Activated CD4-positive, alpha-beta T cell treated with anti-CD3 and anti-CD28 coated beads, Interleukin-2, Interleukin-4, amounts not matched to agents 100 ng/mL and 50 ng/mL, durations not matched to agents 16 hours and 8 hours (primary cell): ENCODE measurements at regions not wholly inside any gene's neighbourhood (a gene's known extent, or its start where the extent isn't known, plus 50 kb on each side); places are given as distances from the start of the nearest gene placed in this dataset.

ENCODE experiments used
- DNase-seq: peaks from one replicate; pipeline ENCODE4 v3.0.0-alpha.2; 2020; ENCODE audit warnings: low spot score

DNA sequence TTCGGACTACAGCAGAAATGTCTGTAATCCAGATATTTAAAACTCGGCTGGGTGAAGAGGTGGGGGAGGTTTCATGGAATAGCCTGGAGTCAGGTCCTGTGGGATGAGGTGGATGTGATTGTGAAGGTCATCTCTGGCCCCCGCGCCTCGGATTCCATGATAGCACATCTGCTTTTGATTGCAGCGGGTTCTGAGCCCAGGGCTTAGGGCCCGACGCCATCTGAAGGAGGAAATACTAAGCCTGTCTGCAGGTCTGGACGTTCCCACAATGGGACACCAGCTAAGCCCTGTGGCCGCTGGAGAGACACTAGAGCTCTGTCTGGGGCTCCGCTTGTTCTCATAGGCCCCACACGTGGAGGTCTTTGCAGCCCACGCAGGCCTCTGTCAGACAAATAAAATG is 328.7 kb downstream of the CXCL12 start:
- no peak for DNase-seq

- DNase-seq, result no peak
Observed at GRCh38 chr10:44054046-44054445, 330.9 kb downstream of the CXCL12 start.

- no peak for DNase-seq
Observed at GRCh38 chr10:44053391-44053790, 331.5 kb downstream of the CXCL12 start.

- no peak for DNase-seq
Observed at GRCh38 chr10:44051584-44052385, 333.1 kb downstream of the CXCL12 start.

DNA sequence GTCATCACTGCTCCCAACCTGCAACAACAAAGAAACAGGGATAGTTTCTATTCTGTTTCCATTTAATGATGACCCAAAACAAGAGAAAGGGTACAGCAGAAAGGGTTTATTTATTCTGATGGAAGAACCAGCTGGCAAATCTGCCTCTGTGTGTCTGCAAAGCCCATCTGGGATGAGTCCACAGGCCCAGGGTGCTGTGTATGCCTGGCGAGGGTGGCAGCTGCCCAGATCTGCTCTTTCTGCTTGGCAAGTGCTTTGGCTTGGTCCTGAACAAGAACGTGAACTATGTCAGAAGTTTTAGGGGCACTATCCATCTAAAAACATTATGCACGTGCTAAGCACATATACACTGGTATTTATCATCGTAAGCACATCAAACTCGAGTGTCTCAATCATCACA is 333.8 kb downstream of the CXCL12 start:
- DNase-seq, result no peak

GRCh38 chr10:44049301-44050015 is 335.4 kb downstream of the CXCL12 start:
- no peak for DNase-seq

- no peak for DNase-seq
Observed at GRCh38 chr10:44047361-44047760, 337.5 kb downstream of the CXCL12 start.

DNA sequence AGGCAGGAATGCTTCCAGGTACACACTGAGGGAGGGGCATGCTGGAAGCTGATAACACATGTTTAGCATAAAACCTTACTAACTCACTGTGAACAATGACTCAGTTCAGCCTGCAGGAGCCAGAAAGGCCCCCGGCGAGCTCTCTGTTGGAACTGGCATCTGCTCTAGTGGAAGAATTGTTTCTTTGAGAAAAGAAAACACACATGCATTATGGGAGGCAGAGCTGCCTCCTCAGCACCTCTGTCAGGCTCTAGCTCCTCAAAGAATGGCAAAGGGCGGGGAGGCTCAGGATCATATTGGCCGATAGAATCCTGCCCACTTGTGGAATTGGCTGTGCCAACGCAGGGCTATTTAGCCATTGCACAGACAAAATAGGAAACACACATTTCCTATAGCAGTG is 338.3 kb downstream of the CXCL12 start:
- DNase-seq, result no peak

- DNase-seq, result no peak
Observed at GRCh38 chr10:44045020-44045419, 339.9 kb downstream of the CXCL12 start.

DNA sequence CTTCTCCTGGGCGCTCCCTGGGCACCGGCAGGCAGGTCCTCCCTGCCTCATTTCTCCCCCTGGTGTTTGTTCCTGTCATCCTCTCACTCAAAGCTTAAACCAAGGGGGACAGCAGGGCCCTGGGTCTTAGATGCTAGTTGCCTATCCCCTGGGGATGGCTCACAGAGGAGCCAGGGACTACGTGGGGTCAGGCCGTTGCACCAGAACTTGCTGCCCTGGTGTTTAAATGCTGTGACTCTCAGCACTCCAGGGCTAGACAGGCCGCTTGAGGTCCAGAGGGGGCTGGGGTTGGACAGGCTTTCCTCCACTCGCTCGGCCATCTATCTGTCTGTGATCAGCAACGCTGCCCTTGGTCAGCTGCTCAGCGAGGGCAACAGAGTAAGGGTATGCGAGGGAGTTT is 340.3 kb downstream of the CXCL12 start:
- DNase-seq, result no peak

DNA sequence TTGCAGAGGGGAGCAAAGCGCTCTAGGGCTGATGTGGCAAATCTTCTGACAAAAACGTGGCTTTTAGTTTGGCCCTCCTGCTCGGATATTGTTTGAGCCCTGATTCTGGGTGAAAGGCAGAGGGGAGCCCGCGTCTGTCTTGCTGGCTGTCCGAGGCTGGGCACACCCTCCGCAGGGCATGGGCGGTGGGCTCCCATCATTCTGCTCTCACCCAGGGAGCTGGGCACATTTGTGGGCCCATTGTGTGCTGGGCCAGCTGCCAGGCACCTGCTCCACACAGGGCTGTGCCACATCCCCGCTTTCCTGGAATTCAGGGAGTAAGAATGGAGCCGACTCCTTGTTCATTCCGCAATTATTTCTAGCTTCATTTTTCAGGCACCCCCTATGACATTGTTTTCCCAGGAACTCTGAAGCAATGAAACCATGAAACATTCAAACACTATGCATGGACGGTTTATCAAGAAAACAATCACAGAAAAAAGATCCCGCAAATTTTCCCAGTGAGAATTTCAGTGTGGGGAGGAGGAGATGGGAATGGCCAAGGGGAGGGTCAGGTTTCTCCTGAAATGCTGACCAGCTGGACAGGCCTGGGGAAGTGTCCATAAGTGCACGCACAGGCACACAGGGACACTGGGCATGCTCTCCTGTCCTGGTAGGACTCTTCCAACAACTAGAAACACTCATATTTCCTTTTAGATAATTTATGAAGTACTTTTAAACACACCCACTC is 341.1 kb downstream of the CXCL12 start:
- DNase-seq, result no peak

DNA sequence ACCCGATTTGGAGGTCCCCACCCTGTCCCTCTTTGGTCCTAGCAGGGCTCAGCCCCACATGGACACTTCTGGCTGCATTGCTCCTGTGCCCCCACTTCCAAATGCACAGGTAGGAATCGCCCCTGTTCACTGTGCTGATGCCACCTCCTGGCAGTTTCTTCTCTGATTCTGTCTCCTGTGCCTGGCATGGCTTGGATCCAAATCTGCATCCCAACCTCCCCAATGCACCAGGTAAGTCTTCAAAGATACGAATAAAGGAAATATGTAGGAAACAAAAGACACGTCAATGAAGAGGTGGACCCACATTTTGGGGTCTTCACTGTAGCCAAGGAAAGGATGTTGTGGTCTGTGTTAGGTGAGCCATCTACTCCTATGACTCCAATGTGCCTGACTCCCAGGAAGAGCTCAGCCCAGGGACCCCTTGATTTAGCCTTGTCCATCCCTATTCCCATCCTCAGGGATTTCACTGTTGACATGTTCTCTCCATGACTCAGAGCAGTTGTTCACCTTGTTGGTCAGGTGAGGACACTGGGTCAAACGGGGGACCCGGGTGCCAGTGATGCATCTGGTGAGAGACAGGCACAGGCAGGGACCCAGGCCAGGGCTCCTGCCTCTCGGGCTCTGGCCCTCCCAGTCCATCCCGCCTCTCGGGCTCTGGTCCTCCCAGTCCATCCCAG is 341.8 kb downstream of the CXCL12 start:
- no peak for DNase-seq

DNA sequence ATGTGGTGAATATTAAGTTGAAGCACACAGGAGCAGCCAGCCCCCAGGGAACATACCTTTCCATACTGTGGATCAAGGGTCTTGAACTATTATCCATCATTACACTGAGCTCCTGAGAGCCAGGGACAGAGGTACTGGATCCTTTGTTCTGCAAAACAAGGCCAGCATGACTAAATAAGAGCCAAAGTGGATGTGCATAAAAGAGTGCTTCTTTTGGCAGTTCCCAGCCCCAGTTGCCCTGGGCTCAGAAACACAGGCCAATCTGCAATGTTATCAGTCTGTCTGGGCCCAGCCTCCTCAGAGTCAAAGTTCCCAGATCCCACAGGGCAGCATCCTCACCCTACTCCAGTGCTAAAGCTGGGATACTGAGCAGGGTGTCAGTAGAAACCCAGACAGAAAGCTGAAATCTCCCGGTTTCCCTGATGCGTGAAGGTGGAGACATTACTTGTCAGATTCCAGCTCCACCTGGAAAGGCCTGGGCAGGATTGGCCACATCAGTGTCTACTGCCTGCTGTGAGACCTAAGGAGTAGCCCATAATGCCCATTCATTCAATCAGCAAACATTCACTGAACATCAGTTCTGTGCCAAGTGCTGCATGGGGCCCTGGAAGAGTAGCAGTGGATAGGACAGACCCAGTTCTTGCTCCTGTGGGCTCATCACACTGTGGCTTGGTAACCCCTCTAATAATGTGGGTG is 342.7 kb downstream of the CXCL12 start:
- DNase-seq, result no peak

- DNase-seq, result no peak
Observed at GRCh38 chr10:44039599-44039998, 345.3 kb downstream of the CXCL12 start.

DNA sequence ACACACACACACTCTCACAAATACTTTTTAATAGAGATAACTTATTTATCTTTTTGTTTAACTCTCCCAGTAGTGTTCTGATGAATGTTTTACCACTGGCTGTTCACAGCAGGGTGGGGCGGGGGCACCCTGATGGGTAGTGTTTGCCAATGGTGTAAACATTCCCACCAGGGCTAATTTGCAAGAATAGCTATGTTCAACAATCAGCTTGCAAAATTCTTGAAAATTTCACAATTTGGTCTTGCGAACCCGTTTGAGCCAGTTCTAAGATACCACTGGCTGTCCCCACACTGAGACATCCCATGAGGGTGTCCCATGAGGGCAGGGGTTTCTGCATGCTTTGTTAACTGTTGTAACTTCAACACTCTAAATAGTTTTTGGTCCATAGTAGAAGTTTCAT is 348.5 kb downstream of the CXCL12 start:
- no peak for DNase-seq

DNA sequence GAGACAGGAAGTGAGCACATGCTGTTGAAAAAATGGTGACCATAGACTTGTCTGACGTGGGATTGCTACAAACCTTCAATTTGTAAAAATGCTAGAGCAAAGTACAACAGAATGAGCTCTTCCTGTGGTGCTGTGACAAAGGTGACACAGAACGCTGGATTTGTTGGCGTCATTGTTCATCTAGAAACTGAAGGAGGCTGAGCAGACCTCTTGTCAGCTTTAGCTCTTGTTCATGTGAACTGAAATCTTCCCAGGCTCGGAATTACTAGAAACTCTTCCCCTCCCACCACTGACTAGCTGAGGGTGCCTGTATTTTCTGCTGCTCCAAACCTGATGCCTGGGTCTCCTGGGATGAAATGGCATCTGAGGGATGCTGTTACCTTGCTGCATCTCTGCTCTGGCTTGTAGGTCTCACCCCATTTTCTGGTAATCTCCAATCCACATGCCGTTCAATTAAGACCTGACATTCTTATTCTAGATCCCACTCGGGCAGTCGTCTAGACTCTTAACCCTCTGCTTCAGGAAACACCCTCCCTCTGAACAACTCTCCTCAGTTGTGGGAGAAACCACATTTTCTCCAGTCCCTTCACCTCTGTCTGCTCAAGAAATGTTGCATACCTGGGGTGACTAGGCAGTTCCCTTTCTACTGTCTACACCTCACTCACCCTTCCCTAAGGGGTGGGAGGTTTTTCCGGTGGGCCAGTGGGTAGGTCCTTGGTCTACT is 349.3 kb downstream of the CXCL12 start:
- no peak for DNase-seq

GRCh38 chr10:44034946-44035345 is 350.0 kb downstream of the CXCL12 start:
- no peak for DNase-seq

DNA sequence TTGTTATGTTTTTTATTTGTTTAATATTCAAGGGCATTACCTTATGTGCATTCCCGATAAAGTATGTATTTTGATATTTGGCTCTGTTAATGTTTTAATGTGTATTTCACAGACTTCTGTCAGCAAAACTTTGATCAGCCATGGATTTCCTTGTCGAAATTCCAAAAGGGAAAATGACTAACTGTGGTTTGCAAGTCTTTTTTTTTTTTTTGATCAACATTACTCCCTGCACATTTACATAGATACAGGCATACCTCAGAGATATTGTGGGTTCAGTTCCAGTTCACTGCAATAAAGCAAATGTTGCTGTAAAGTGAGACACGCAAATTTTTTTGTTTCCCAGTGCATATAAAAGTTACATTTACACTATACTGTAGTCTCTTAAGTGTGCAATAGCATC is 351.9 kb downstream of the CXCL12 start:
- no peak for DNase-seq

- no peak for DNase-seq
Observed at GRCh38 chr10:44032216-44032615, 352.7 kb downstream of the CXCL12 start.

DNA sequence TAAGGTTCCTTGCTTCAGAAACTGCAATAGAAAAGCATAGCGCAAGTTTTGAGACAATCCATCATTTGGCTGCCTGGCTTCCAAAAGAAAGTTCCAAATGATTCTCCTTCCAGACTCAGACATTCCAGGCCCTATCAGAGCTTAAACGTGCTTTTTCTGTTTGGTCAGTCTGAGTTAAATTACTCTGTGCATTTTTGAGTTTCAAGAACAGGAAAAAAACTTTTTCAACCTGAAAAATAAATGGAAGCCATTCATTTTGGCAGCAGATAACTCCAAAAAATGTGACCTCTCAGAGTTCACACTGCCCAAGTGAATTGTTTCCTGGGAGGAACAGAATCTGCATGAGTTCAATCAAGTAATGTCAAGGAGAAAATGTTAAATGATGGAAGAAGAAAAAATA is 354.2 kb downstream of the CXCL12 start:
- DNase-seq, result no peak

- peak; percentile 3 for DNase-seq
Observed at GRCh38 chr10:44030132-44030531, 354.8 kb downstream of the CXCL12 start.
